ENCODE measurements at regions not wholly inside any gene's neighbourhood (a gene's known extent, or its start where the extent isn't known, plus 50 kb on each side); places are given as distances from the start of the nearest gene placed in this dataset.
A peak's percentile ranks its signal among the peaks of the same experiment; 100 is the strongest.

DNA sequence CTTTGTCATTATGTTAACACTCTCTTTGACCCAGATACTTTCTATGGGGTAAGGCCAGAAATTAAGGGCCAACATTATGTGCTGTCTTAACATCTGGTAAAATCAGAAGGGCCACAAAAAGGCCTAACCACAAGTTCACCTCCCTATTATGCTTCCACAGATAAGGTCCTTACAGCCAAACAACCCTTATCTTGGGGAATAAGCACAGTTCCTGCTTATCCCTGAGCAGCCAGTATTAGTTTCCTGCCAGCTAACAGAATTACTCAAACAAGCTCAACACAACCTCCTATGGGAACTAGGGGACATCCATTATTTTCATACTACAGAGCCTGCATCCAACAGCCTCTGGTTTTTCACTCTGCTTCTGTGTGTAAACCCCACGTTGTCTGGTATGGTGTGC, 724.8 kb downstream of the HACE1 start:
- intact Hi-C loops (cut with micrococcal nuclease), result no loop called here
- no peaks in the 10 kb centered on the region for H3K4me1 ChIP-seq (ENCODE audit: control insufficient read depth, extremely low read depth, insufficient read depth, low read length)
- dilution Hi-C loops (cut with MboI; ENCODE audit: extremely low pct_ligation_motif_present, low sequenced_read_pairs), result no loop called here
- no peak overlapping the region for H2AFZ ChIP-seq (ENCODE audit: low read depth, low read length)
- no peaks in the 10 kb centered on the region for H3K79me2 ChIP-seq (ENCODE audit: control insufficient read depth, insufficient read depth, low read length)
- H3K9me1 ChIP-seq (replicated peaks; ENCODE audit: control insufficient read depth, extremely low read depth, insufficient read depth, low read length), result no peaks in the 10 kb centered on the region
- no peaks in the 10 kb centered on the region for H3K9me3 ChIP-seq (replicated peaks; ENCODE audit: control insufficient read depth, insufficient read depth, low read length)
- ChIA-PET POLR2A (no interaction called here), CTCF (no interaction called here)
- H3K36me3 ChIP-seq (ENCODE audit: control insufficient read depth in 2 of 2, extremely low read depth in 1 of 2, insufficient read depth in 2 of 2, low read length in 2 of 2), result no peaks in the 10 kb centered on the region
- H3K4me3 ChIP-seq (replicated peaks in 1 of 3; ENCODE audit: insufficient read depth in 1 of 3, low read depth in 1 of 3, low read length in 3 of 3), result no peak overlapping the region
- H4K20me1 ChIP-seq (replicated peaks; ENCODE audit: control insufficient read depth, extremely low read depth, insufficient read depth, low read length), result no peaks in the 10 kb centered on the region
- no peak overlapping the region for H3K9ac ChIP-seq (replicated peaks; ENCODE audit: extremely low read depth, insufficient read depth, low read length)
- DNase-seq (ENCODE audit: low read depth, low spot score) (peak; percentile 62), FAIRE-seq (no peak)
- TF ChIP-seq GATA2 (IDR thresholded peaks at IDR 0.05; ENCODE audit: insufficient read depth, insufficient read length, low read depth, low read length), result peak; percentile 93
- TF ChIP-seq, protein P1, sequence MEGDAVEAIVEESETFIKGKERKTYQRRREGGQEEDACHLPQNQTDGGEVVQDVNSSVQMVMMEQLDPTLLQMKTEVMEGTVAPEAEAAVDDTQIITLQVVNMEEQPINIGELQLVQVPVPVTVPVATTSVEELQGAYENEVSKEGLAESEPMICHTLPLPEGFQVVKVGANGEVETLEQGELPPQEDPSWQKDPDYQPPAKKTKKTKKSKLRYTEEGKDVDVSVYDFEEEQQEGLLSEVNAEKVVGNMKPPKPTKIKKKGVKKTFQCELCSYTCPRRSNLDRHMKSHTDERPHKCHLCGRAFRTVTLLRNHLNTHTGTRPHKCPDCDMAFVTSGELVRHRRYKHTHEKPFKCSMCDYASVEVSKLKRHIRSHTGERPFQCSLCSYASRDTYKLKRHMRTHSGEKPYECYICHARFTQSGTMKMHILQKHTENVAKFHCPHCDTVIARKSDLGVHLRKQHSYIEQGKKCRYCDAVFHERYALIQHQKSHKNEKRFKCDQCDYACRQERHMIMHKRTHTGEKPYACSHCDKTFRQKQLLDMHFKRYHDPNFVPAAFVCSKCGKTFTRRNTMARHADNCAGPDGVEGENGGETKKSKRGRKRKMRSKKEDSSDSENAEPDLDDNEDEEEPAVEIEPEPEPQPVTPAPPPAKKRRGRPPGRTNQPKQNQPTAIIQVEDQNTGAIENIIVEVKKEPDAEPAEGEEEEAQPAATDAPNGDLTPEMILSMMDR (IDR thresholded peaks at IDR 0.05; ENCODE audit: extremely low read depth in 1 of 2, insufficient read depth in 1 of 2, low read depth in 1 of 2, low read length in 2 of 2), result no peak
- no TSS peak for BruUV-seq (replicated peaks)
- no peak overlapping the region for H3K4me2 ChIP-seq (ENCODE audit: insufficient read depth, low read length)
- H3K27me3 ChIP-seq (ENCODE audit: control insufficient read depth in 2 of 2, insufficient read depth in 2 of 2, low read length in 2 of 2), result no peaks in the 10 kb centered on the region
- H3K27ac ChIP-seq (ENCODE audit: insufficient read depth, low read depth, low read length), result no peak overlapping the region

DNA sequence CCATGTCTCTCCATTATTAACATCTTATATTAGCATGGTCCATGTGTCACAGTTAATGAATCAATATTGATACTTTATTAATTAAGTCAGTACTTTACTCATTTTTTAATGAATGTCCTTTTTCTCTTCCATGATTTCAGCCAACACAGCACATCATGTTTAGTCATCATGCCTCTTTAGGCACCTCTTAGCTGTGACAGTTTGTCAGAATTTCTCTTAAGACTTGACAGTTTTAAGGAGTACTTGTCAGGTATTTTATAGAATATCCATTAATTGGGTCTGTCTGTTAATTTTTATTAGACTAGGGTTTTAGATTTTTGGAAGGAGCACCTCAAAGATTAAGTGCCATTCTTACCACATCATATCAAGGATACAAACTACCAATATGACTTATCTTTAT, 729.4 kb downstream of the HACE1 start:
- dilution Hi-C loops (cut with MboI; ENCODE audit: extremely low pct_ligation_motif_present, low sequenced_read_pairs), result no loop called here

More for the DNA sequence above, 729.4 kb downstream of the HACE1 start:
- no peak overlapping the region for H3K4me2 ChIP-seq (ENCODE audit: insufficient read depth, low read length)
- H3K27me3 ChIP-seq (ENCODE audit: control insufficient read depth in 2 of 2, insufficient read depth in 2 of 2, low read length in 2 of 2), result no peaks in the 10 kb centered on the region
- H3K27ac ChIP-seq (ENCODE audit: insufficient read depth, low read depth, low read length), result no peak overlapping the region
- H3K9me1 ChIP-seq (replicated peaks; ENCODE audit: control insufficient read depth, extremely low read depth, insufficient read depth, low read length), result no peaks in the 10 kb centered on the region
- TF ChIP-seq JUN (IDR thresholded peaks at IDR 0.05; ENCODE audit: borderline replicate concordance, insufficient read depth, insufficient read length, low read depth), result no peak
- no peak for TF ChIP-seq GATA2 (IDR thresholded peaks at IDR 0.05; ENCODE audit: insufficient read depth, insufficient read length, low read depth, low read length)
- TF ChIP-seq MYC (IDR thresholded peaks at IDR 0.05; ENCODE audit: low read depth, low read length), result no peak
- no peak for TF ChIP-seq POLR2A (IDR thresholded peaks at IDR 0.05; ENCODE audit: low read depth, low read length)
- no peak for TF ChIP-seq EZH2 (IDR thresholded peaks at IDR 0.05; ENCODE audit: borderline replicate concordance, low read depth, low read length, severe bottlenecking)
- no peak for TF ChIP-seq FOS (IDR thresholded peaks at IDR 0.05; ENCODE audit: borderline replicate concordance, insufficient read depth, low read length)
- TF ChIP-seq, protein P2, sequence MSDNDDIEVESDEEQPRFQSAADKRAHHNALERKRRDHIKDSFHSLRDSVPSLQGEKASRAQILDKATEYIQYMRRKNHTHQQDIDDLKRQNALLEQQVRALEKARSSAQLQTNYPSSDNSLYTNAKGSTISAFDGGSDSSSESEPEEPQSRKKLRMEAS (IDR thresholded peaks at IDR 0.05; ENCODE audit: insufficient read depth, insufficient read length), result no peak
- no peak for TF ChIP-seq POLR2AphosphoS5 (IDR thresholded peaks at IDR 0.05; ENCODE audit: insufficient read depth, low read depth, low read length)
- TF ChIP-seq, protein P1 (IDR thresholded peaks at IDR 0.05; ENCODE audit: extremely low read depth in 1 of 2, insufficient read depth in 1 of 2, low read depth in 1 of 2, low read length in 2 of 2), result no peak
- no peaks in the 10 kb centered on the region for H3K4me1 ChIP-seq (ENCODE audit: control insufficient read depth, extremely low read depth, insufficient read depth, low read length)
- no peaks in the 10 kb centered on the region for H3K9me3 ChIP-seq (replicated peaks; ENCODE audit: control insufficient read depth, insufficient read depth, low read length)
- FAIRE-seq, result no peak
- CTCF ChIA-PET, result no interaction called here
- no peaks in the 10 kb centered on the region for H4K20me1 ChIP-seq (replicated peaks; ENCODE audit: control insufficient read depth, extremely low read depth, insufficient read depth, low read length)
- no peaks in the 10 kb centered on the region for H3K36me3 ChIP-seq (ENCODE audit: control insufficient read depth in 2 of 2, extremely low read depth in 1 of 2, insufficient read depth in 2 of 2, low read length in 2 of 2)
- no peak overlapping the region for H3K4me3 ChIP-seq (replicated peaks in 1 of 3; ENCODE audit: insufficient read depth in 1 of 3, low read depth in 1 of 3, low read length in 3 of 3)
- no peaks in the 10 kb centered on the region for H3K79me2 ChIP-seq (ENCODE audit: control insufficient read depth, insufficient read depth, low read length)
- BruUV-seq (replicated peaks), result no TSS peak
- no peak overlapping the region for H3K9ac ChIP-seq (replicated peaks; ENCODE audit: extremely low read depth, insufficient read depth, low read length)
- intact Hi-C loops (cut with micrococcal nuclease), result no loop called here
- no peak for DNase-seq (ENCODE audit: low read depth, low spot score)
- no peak overlapping the region for H2AFZ ChIP-seq (ENCODE audit: low read depth, low read length)
- POLR2A ChIA-PET, result no interaction called here

Measured in endothelial cell of umbilical vein (primary cell).